SK-N-SH (cell line): ENCODE measurements at regions not wholly inside any gene's neighbourhood (a gene's known extent, or its start where the extent isn't known, plus 50 kb on each side); places are given as distances from the start of the nearest gene placed in this dataset.

Experiments used
- CTCF ChIA-PET: fragments of 300-600, 350-600 bp; formaldehyde crosslinking; extraction: SDS; loops from one replicate; lab custom pipeline; 2021; lab: Yijun Ruan, JAX
- POLR2A ChIA-PET: fragments of 350-600 bp; sonication (Branson Sonifier 250); formaldehyde crosslinking; extraction: SDS; loops from one replicate; lab custom pipeline; 2020; ENCODE audit warnings: antibody characterized with exemption, inconsistent platforms; lab: Yijun Ruan, JAX
- DNase-seq: peaks from one replicate; pipeline ENCODE4 v3.0.0; 2012
- H2AFZ ChIP-seq: fragments of 200-600 bp; sonication (generic); 2 replicates; pipeline ENCODE4 v1.8.1; 2016; ENCODE audit warnings: antibody characterized with exemption, mild to moderate bottlenecking, low read depth
- H3F3A ChIP-seq: fragments of 200-600 bp; sonication (generic); replicated peaks from 2 replicates; pipeline ENCODE3; 2016; ENCODE audit warnings: antibody characterized with exemption, mild to moderate bottlenecking; ENCODE audit not compliant: insufficient read depth
- H3K27ac ChIP-seq, 2 experiments: fragments of 200-500 bp in 1 of 2; fragments of 200-600 bp in 1 of 2; sonication (Bioruptor generic) in 1 of 2; sonication (generic), shearing (Covaris generic) in 1 of 2; 2 replicates each; pipeline versions ENCODE4 v1.5.1 to v1.6.1; 2014 to 2016; ENCODE audit warnings: low read depth in 2 of 2, inconsistent platforms in 1 of 2, low read length in 1 of 2, mild to moderate bottlenecking in 1 of 2, mixed read lengths in 1 of 2
- H3K27me3 ChIP-seq: fragments of 200-600 bp; sonication (generic), shearing (Covaris generic); 2 replicates; pipeline ENCODE4 v1.6.1; 2016; ENCODE audit warnings: mixed run types; ENCODE audit not compliant: insufficient read depth
- H3K36me3 ChIP-seq, 2 experiments: fragments of 200-500 bp in 1 of 2; fragments of 200-600 bp in 1 of 2; sonication (Bioruptor generic) in 1 of 2; sonication (generic) in 1 of 2; replicated peaks in 1 of 2; 2 replicates each; pipeline versions ENCODE3 to v1.5.1; 2014 to 2016; ENCODE audit warnings: low read length in 1 of 2, mild to moderate bottlenecking in 1 of 2; ENCODE audit not compliant: insufficient read depth in 2 of 2, control insufficient read depth in 1 of 2
- H3K4me1 ChIP-seq, 2 experiments: fragments of 200-500 bp in 1 of 2; fragments of 200-600 bp in 1 of 2; sonication (Bioruptor generic) in 1 of 2; sonication (generic), shearing (Covaris generic) in 1 of 2; 2 replicates each; pipeline versions ENCODE4 v1.5.1 to v1.6.1; 2014 to 2016; ENCODE audit warnings: low read depth in 1 of 2, low read length in 1 of 2, mixed run types in 1 of 2; ENCODE audit not compliant: insufficient read depth in 2 of 2, control insufficient read depth in 1 of 2
- H3K4me2 ChIP-seq: fragments of 200-600 bp; sonication (generic), shearing (Covaris generic); 2 replicates; pipeline ENCODE4 v1.6.1; 2017; ENCODE audit warnings: mixed run types
- H3K4me3 ChIP-seq, 2 experiments: fragments of 200-500 bp in 1 of 2; fragments of 200-600 bp in 1 of 2; sonication (Bioruptor generic) in 1 of 2; sonication (generic), shearing (Covaris generic) in 1 of 2; 2 replicates each; pipeline versions ENCODE4 v1.5.1 to v1.8.1; 2014 to 2016; ENCODE audit warnings: low read depth in 2 of 2, inconsistent platforms in 1 of 2, low read length in 1 of 2, mild to moderate bottlenecking in 1 of 2, mixed read lengths in 1 of 2, moderate library complexity in 1 of 2
- H3K79me2 ChIP-seq: fragments of 200-600 bp; sonication (generic); 2 replicates; pipeline ENCODE4 v1.8.1; 2017; ENCODE audit warnings: mild to moderate bottlenecking; ENCODE audit not compliant: insufficient read depth
- H3K9ac ChIP-seq: fragments of 200-600 bp; sonication (generic); 2 replicates; pipeline ENCODE4 v1.6.1; 2017; ENCODE audit warnings: mixed run types
- H3K9me2 ChIP-seq: fragments of 200-600 bp; sonication (generic); 2 replicates; pipeline ENCODE4 v1.6.1; 2017; ENCODE audit warnings: mixed run types
- H3K9me3 ChIP-seq: fragments of 200-600 bp; sonication (generic); 2 replicates; pipeline ENCODE4 v1.6.1; 2017; ENCODE audit warnings: mixed run types, mild to moderate bottlenecking, moderate library complexity
- H4K20me1 ChIP-seq: fragments of 200-600 bp; sonication (generic); 2 replicates; pipeline ENCODE4 v1.6.1; 2017; ENCODE audit warnings: mild to moderate bottlenecking, mixed run types; ENCODE audit not compliant: insufficient read depth
- ELF1 ChIP-seq: IDR thresholded peaks from 2 replicates; pipeline ENCODE4 v1.4.0; 2012
- EP300 ChIP-seq, 2 experiments: IDR thresholded peaks; 2 replicates each; pipeline versions ENCODE4 v1.4.0 to v1.6.1; 2012; ENCODE audit warnings: borderline replicate concordance in 1 of 2, low read depth in 1 of 2, low read length in 1 of 2
- EZH2phosphoT487 ChIP-seq: fragments of 200-600 bp; sonication (generic); IDR thresholded peaks from 2 replicates; pipeline ENCODE4 v1.6.1; 2017; ENCODE audit warnings: low read depth, mixed run types, mild to moderate bottlenecking, antibody characterized with exemption, moderate library complexity, borderline replicate concordance
- FOSL2 ChIP-seq: IDR thresholded peaks from 2 replicates; pipeline ENCODE4 v1.4.0; 2012; ENCODE audit warnings: low read depth, mild to moderate bottlenecking, moderate library complexity, borderline replicate concordance
- FOXM1 ChIP-seq: IDR thresholded peaks from 2 replicates; pipeline ENCODE4 v1.4.0; 2012; ENCODE audit warnings: low read depth, mild to moderate bottlenecking
- GATA2 ChIP-seq: sonication (generic); formaldehyde crosslinking; IDR thresholded peaks from 2 replicates; pipeline ENCODE4 v1.5.0; 2020; ENCODE audit warnings: mild to moderate bottlenecking, missing genetic modification reagents
- PBX3 ChIP-seq: IDR thresholded peaks from 2 replicates; pipeline ENCODE4; 2012
- RXRA ChIP-seq: IDR thresholded peaks from 2 replicates; pipeline ENCODE4 v1.4.0; 2012; ENCODE audit warnings: low read depth, mild to moderate bottlenecking, borderline replicate concordance
- TEAD4 ChIP-seq: IDR thresholded peaks from 2 replicates; pipeline ENCODE4 v1.4.0; 2012; ENCODE audit warnings: mild to moderate bottlenecking, borderline replicate concordance; ENCODE audit not compliant: insufficient read depth
- USF1 ChIP-seq: IDR thresholded peaks from 2 replicates; pipeline ENCODE4 v1.4.0; 2012; ENCODE audit warnings: low read depth, borderline replicate concordance
- WGBS: methylation state at CpG from one replicate; pipeline ENCODE4 v1.1.6; 2017; ENCODE audit warnings: low lambda C conversion rate; 5-methylcytosine and 5-hydroxymethylcytosine counted together

GRCh38 chr15:87450314-87450713, 806.2 kb downstream of the NTRK3 start:
- DNase-seq = no peak
- H3K27ac ChIP-seq = no peak overlapping the region

GRCh38 chr15:87439090-87439489, 817.4 kb downstream of the NTRK3 start:
- no peaks in the 10 kb centered on the region for H3K4me1 ChIP-seq
- ChIA-PET CTCF (no interaction called here), POLR2A (no interaction called here)
- H3K4me3 ChIP-seq = no peak overlapping the region
- no peak for DNase-seq
- no peak overlapping the region for H3K9ac ChIP-seq
- no peaks in the 10 kb centered on the region for H3F3A ChIP-seq
- H3K79me2 ChIP-seq = no peaks in the 10 kb centered on the region
- H3K9me3 ChIP-seq = peaks cover 7% of the 10 kb centered on the region; the same call in 1 of the 2 replicates
- TF ChIP-seq RXRA (no peak), PBX3 (no peak), EP300 (IDR thresholded peaks at IDR 0.05; ENCODE audit: borderline replicate concordance in 1 of 2, low read depth in 1 of 2, low read length in 1 of 2) (no peak)
- no peak overlapping the region for H2AFZ ChIP-seq
- 30% methylated on average over 2 of the region's 2 CpGs for WGBS
- H3K9me2 ChIP-seq = no peaks in the 10 kb centered on the region
- H3K27me3 ChIP-seq = no peaks in the 10 kb centered on the region
- no peaks in the 10 kb centered on the region for H4K20me1 ChIP-seq
- H3K4me2 ChIP-seq = no peak overlapping the region
- no peaks in the 10 kb centered on the region for H3K36me3 ChIP-seq
- H3K27ac ChIP-seq = no peak overlapping the region

More at GRCh38 chr15:87450314-87450713, 806.2 kb downstream of the NTRK3 start:
- TF ChIP-seq USF1 (no peak), FOSL2 (no peak)
- H3K9ac ChIP-seq = no peak overlapping the region
- no peaks in the 10 kb centered on the region for H3K9me3 ChIP-seq
- CTCF ChIA-PET = interaction anchor here (1.4 kb wide), 1 partner anchor 29 kb away, joined by 4 read pairs; no protein-coding TSS in a partner anchor
- H2AFZ ChIP-seq = no peak overlapping the region
- POLR2A ChIA-PET = no interaction called here
- H3K79me2 ChIP-seq = no peaks in the 10 kb centered on the region
- H3K27me3 ChIP-seq = no peaks in the 10 kb centered on the region
- no peak overlapping the region for H3K4me3 ChIP-seq
- H3K9me2 ChIP-seq = no peaks in the 10 kb centered on the region
- H3K4me2 ChIP-seq = no peak overlapping the region
- peaks cover 0 to 3% of the 10 kb centered on the region in 2 experiments for H3K36me3 ChIP-seq
- 28% methylated on average over 1 of the region's 1 CpG for WGBS
- no peaks in the 10 kb centered on the region for H3F3A ChIP-seq
- H4K20me1 ChIP-seq = no peaks in the 10 kb centered on the region
- H3K4me1 ChIP-seq = no peaks in the 10 kb centered on the region

- no peaks in the 10 kb centered on the region for H3K79me2 ChIP-seq
- POLR2A ChIA-PET = no interaction called here
- 36% methylated on average over 1 of the region's 1 CpG for WGBS
These were observed 822.7 kb downstream of the NTRK3 start for GRCh38 chr15:87433871-87434270.

More at GRCh38 chr15:87433871-87434270, 822.7 kb downstream of the NTRK3 start:
- Histone ChIP-seq H3K4me1 (no peaks in the 10 kb centered on the region), H3F3A (no peaks in the 10 kb centered on the region)
- no peak for TF ChIP-seq FOXM1
- no peak for TF ChIP-seq EZH2phosphoT487
- no peak for TF ChIP-seq FOSL2
- no peak for TF ChIP-seq PBX3
- TF ChIP-seq GATA2 (CRISPR knock-in tag) = no peak
- no peak for TF ChIP-seq ELF1
- no peak for TF ChIP-seq TEAD4
- TF ChIP-seq, all 33 proteins: peak for 0
- H3K27ac ChIP-seq = no peak overlapping the region
- no peaks in the 10 kb centered on the region for H4K20me1 ChIP-seq
- no peaks in the 10 kb centered on the region for H3K27me3 ChIP-seq
- no peak overlapping the region for H3K4me2 ChIP-seq
- H3K9ac ChIP-seq = no peak overlapping the region
- H2AFZ ChIP-seq = no peak overlapping the region
- H3K36me3 ChIP-seq = no peaks in the 10 kb centered on the region
- CTCF ChIA-PET = no interaction called here
- no peak for DNase-seq
- peaks cover 7% of the 10 kb centered on the region; the same call in 1 of the 2 replicates for H3K9me3 ChIP-seq
- H3K4me3 ChIP-seq = no peak overlapping the region
- H3K9me2 ChIP-seq = no peaks in the 10 kb centered on the region
